Lower leg skin (tissue), 3 donors: ENCODE measurements at regions not wholly inside any gene's neighbourhood (a gene's known extent, or its start where the extent isn't known, plus 50 kb on each side); places are given as distances from the start of the nearest gene placed in this dataset.

Experiments
- POLR2A ChIP-seq, 2 donors: fragments of 450-650 bp; IDR thresholded peaks; one replicate each; pipeline ENCODE4 v1.6.1; 2016 to 2017; ENCODE audit warnings: antibody characterized with exemption in 2 of 2, mild to moderate bottlenecking in 1 of 2, moderate library complexity in 1 of 2
- TF ChIP-seq, protein P1 (sequence below), 3 donors: fragments of 450-650 bp; IDR thresholded peaks; one replicate each; pipeline ENCODE4 v1.5.1; 2016; ENCODE audit warnings: antibody characterized with exemption in 3 of 3, mild to moderate bottlenecking in 3 of 3, moderate library complexity in 2 of 3

DNA sequence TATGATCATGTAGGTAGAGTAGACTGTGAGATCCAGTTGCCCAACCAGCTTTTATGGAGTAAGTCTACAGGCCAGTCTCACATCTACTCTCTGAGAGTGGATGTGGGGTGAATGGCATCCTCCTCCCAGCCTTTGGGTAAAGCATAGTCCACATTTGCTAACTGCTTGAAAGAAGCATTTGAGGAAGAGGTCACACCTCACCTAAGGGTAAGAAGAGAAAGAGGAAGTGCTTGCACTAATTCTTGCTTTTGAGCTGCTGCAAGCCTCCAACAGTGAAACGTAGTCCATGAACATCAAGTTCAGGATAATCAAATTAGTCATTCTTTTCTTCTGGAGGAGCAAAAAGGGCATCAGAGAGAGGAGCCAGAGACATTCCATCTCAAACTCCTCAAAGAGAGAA lies 93.9 kb upstream of the AGR3 start:
- TF ChIP-seq, protein P1, sequence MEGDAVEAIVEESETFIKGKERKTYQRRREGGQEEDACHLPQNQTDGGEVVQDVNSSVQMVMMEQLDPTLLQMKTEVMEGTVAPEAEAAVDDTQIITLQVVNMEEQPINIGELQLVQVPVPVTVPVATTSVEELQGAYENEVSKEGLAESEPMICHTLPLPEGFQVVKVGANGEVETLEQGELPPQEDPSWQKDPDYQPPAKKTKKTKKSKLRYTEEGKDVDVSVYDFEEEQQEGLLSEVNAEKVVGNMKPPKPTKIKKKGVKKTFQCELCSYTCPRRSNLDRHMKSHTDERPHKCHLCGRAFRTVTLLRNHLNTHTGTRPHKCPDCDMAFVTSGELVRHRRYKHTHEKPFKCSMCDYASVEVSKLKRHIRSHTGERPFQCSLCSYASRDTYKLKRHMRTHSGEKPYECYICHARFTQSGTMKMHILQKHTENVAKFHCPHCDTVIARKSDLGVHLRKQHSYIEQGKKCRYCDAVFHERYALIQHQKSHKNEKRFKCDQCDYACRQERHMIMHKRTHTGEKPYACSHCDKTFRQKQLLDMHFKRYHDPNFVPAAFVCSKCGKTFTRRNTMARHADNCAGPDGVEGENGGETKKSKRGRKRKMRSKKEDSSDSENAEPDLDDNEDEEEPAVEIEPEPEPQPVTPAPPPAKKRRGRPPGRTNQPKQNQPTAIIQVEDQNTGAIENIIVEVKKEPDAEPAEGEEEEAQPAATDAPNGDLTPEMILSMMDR (IDR thresholded peaks at IDR 0.05), result no peak
- TF ChIP-seq POLR2A (IDR thresholded peaks at IDR 0.05), result no peak
